Ovary (tissue), 3 donors: ENCODE measurements at regions not wholly inside any gene's neighbourhood (a gene's known extent, or its start where the extent isn't known, plus 50 kb on each side); places are given as distances from the start of the nearest gene placed in this dataset.

Experiments used
- CTCF ChIP-seq, 3 donors: fragments of 450-650 bp in 2 of 3; fragments of 200-600 bp in 1 of 3; IDR thresholded peaks; one replicate each; pipeline versions ENCODE4 v1.5.1 to v1.8.0; 2016 to 2022; ENCODE audit warnings: antibody characterized with exemption in 3 of 3, mild to moderate bottlenecking in 1 of 3
- POLR2A ChIP-seq: fragments of 450-650 bp; IDR thresholded peaks from one replicate; pipeline ENCODE4 v1.6.1; 2017; ENCODE audit warnings: antibody characterized with exemption, mild to moderate bottlenecking, moderate library complexity
- donor health status: DM: no; HTN: no; CAD: no.

GRCh38 chr11:42646959-42647358, 664.8 kb upstream of the API5 start:
- no peak for TF ChIP-seq CTCF (IDR thresholded peaks at IDR 0.05)
- TF ChIP-seq POLR2A = no peak
